ENCODE measurements at regions not wholly inside any gene's neighbourhood (a gene's known extent, or its start where the extent isn't known, plus 50 kb on each side); places are given as distances from the start of the nearest gene placed in this dataset.

- TF ChIP-seq, protein P1, sequence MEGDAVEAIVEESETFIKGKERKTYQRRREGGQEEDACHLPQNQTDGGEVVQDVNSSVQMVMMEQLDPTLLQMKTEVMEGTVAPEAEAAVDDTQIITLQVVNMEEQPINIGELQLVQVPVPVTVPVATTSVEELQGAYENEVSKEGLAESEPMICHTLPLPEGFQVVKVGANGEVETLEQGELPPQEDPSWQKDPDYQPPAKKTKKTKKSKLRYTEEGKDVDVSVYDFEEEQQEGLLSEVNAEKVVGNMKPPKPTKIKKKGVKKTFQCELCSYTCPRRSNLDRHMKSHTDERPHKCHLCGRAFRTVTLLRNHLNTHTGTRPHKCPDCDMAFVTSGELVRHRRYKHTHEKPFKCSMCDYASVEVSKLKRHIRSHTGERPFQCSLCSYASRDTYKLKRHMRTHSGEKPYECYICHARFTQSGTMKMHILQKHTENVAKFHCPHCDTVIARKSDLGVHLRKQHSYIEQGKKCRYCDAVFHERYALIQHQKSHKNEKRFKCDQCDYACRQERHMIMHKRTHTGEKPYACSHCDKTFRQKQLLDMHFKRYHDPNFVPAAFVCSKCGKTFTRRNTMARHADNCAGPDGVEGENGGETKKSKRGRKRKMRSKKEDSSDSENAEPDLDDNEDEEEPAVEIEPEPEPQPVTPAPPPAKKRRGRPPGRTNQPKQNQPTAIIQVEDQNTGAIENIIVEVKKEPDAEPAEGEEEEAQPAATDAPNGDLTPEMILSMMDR (conservative IDR thresholded peaks at IDR 0.05 in 1 of 2, IDR thresholded peaks at IDR 0.05 in 1 of 2; ENCODE audit: extremely low read depth in 1 of 2, insufficient read depth in 1 of 2, low read depth in 1 of 2, low read length in 2 of 2) = no peak
- no peak for TF ChIP-seq EZH2 (IDR thresholded peaks at IDR 0.05; ENCODE audit: borderline replicate concordance, low read length)
These were observed 472.8 kb upstream of the MKI67 start for GRCh38 chr10:128599030-128599429.

Data from mammary epithelial cell (primary cell).